GM12864 (cell line): ENCODE measurements at regions not wholly inside any gene's neighbourhood (a gene's known extent, or its start where the extent isn't known, plus 50 kb on each side); places are given as distances from the start of the nearest gene placed in this dataset.
A peak's percentile ranks its signal among the peaks of the same experiment; 100 is the strongest.

ENCODE experiments used
- DNase-seq: peaks from one replicate; pipeline ENCODE4 v3.0.0-alpha.2; 2011; ENCODE audit warnings: low read depth
- H3K4me3 ChIP-seq: 2 replicates; pipeline ENCODE4 v1.5.1; 2011; ENCODE audit warnings: mild to moderate bottlenecking, low read depth, low read length, control low read depth
- TF ChIP-seq, protein P1 (sequence below): IDR thresholded peaks from 2 replicates; pipeline ENCODE4 v1.5.1; 2011; ENCODE audit warnings: low read depth, mild to moderate bottlenecking, moderate library complexity, low read length, control low read depth, inconsistent platforms; ENCODE audit errors: missing control alignments

DNA sequence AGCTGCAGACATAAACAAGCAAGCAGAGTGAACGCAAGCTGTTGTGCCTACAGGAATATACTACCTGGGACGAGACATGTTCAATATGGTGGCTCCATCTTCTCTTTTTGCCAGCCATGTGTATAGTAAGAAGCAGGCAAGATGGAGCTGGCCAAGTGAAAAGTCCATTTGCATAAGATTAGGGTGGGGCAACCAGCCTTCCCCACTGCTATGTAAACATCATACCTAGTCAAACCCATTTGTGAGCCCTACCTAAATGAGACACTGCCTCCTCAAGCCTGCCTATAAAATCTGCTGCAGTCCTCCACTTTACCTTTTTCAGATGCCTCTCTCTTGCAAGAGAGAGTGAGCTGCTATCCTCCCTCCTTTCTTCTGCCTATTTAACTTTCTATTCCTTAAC, 370.1 kb upstream of the PMFBP1 start:
- H3K4me3 ChIP-seq: no peak overlapping the region
- TF ChIP-seq, protein P1, sequence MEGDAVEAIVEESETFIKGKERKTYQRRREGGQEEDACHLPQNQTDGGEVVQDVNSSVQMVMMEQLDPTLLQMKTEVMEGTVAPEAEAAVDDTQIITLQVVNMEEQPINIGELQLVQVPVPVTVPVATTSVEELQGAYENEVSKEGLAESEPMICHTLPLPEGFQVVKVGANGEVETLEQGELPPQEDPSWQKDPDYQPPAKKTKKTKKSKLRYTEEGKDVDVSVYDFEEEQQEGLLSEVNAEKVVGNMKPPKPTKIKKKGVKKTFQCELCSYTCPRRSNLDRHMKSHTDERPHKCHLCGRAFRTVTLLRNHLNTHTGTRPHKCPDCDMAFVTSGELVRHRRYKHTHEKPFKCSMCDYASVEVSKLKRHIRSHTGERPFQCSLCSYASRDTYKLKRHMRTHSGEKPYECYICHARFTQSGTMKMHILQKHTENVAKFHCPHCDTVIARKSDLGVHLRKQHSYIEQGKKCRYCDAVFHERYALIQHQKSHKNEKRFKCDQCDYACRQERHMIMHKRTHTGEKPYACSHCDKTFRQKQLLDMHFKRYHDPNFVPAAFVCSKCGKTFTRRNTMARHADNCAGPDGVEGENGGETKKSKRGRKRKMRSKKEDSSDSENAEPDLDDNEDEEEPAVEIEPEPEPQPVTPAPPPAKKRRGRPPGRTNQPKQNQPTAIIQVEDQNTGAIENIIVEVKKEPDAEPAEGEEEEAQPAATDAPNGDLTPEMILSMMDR: no peak
- DNase-seq: no peak

DNA sequence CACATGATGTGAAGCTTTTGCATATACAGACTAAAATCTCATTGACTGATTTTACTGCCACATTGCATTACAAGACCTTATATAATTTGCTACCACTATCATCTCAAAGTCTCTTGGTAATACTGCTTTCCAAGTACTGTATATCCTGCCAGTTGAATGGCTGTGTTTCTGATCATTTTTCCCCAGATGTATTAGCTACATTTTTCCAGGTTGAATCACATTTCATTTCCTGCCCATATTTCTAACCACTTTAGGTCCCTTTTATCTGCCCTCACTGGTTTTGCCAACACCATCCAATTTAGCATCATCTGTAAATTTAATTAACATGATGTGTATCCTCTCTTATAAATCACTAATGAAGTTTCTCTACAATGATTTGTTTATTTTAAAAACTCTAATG, 365.7 kb upstream of the PMFBP1 start:
- DNase-seq: no peak
- TF ChIP-seq, protein P1: no peak
- H3K4me3 ChIP-seq: no peak overlapping the region

GRCh38 chr16:72536723-72537435, 364.9 kb upstream of the PMFBP1 start:
- no peak for DNase-seq
- no peak overlapping the region for H3K4me3 ChIP-seq
- TF ChIP-seq, protein P1: no peak

DNA sequence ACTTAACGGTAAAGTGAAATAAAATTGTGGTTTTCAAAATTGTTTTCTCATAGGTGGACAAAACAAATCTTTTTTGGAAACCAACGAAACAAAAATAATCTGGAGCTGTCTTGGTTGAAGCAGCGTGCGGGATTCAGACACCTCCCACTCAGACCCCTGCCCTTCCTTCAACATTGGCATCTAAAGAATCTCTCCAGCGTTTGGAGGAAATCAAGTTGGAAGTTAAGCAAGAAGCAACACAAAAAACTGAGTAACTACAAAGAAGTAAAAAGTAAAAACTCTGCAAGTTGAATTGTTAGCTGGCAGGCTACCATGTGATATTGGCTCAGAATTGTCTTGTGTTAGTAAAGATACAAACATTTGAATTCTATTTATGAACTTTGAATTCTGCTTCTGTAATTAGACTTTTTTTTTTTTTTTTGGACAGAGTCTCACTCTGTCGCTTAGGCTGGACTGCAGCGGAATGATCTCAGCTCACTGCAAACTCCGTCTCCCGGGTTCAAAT, 361.0 kb upstream of the PMFBP1 start:
- TF ChIP-seq, protein P1: no peak
- H3K4me3 ChIP-seq: no peak overlapping the region
- no peak for DNase-seq

DNA sequence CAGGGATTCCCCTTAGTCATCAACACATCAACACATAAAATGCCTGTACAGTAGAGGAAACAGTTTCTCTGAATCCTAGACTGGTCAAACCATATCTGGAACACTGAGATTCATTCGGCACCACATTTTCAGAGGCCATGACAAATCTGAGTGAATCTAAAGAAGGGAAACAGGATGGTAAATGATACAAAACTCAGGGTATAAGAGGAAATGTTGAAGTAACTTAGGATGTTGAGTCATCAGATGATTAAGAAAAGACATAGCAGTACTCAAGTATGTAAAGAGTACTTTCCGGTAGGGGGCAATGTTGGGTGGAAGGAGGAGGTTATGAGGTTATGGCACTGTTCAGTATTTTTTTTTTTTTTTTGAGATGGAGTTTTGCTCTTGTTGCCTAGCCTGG, 358.5 kb upstream of the PMFBP1 start:
- peak; percentile 13 for DNase-seq
- TF ChIP-seq, protein P1: peak; percentile 22
- H3K4me3 ChIP-seq: no peak overlapping the region

- H3K4me3 ChIP-seq: no peak overlapping the region
- no peak for DNase-seq
- TF ChIP-seq, protein P1: no peak
Measured at GRCh38 chr16:72523087-72523486, 351.1 kb upstream of the PMFBP1 start.

DNA sequence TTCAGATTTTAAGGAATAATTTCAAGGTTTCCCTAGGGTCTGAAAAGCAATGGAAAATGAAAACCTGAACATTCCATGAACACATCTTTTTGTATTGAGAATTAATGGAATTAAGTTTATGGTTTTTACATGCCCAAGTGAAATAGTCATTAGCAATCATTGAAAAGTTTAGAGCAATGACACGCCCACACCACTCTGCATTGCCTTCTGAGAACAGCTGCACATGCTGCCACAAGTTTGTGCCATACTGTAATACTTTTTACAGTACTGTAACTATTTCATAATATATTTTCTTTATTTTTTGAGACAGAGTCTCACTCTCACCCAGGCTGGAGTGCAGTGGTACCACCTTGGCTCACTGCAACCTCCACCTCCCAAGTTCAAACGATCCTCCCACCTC, 345.2 kb upstream of the PMFBP1 start:
- no peak overlapping the region for H3K4me3 ChIP-seq
- TF ChIP-seq, protein P1: no peak
- no peak for DNase-seq
